ENCODE measurements at regions not wholly inside any gene's neighbourhood (a gene's known extent, or its start where the extent isn't known, plus 50 kb on each side); places are given as distances from the start of the nearest gene placed in this dataset.

DNA sequence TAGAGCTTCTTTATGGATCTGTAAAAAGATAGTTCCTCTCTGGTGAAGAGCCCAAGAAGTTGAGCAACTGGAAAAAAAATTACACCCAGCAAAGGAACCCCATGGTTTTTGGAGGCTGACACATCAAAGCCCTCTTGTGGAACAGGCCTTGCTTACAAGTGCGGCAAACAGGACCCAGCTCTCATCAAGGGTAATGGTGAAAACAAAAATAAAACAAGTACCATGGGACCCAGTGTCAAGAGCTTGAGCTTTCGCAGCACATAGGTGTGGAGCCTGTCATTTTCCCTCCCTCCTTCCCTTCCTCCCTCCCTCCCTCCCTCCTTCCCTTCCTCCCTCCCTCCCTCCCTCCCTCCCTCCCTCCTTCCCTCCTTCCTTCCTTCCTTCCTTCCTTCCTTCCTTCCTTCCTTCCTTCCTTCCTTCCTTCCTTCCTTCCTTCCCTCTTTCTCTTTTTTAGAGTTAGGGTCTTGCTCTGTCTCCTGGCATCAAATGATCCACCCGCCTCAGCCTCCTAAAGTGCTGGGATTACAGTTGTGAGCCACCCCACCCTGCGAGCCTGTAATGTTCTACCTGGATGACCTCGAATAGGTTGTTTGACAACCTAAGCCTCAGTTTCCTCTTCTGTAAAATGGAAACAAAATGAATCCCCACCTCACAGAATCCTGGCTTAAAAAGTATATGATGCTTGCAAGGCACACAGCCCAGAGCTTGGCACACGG is 114.3 kb upstream of the RPH3A start:
- TF ChIP-seq, protein P1, sequence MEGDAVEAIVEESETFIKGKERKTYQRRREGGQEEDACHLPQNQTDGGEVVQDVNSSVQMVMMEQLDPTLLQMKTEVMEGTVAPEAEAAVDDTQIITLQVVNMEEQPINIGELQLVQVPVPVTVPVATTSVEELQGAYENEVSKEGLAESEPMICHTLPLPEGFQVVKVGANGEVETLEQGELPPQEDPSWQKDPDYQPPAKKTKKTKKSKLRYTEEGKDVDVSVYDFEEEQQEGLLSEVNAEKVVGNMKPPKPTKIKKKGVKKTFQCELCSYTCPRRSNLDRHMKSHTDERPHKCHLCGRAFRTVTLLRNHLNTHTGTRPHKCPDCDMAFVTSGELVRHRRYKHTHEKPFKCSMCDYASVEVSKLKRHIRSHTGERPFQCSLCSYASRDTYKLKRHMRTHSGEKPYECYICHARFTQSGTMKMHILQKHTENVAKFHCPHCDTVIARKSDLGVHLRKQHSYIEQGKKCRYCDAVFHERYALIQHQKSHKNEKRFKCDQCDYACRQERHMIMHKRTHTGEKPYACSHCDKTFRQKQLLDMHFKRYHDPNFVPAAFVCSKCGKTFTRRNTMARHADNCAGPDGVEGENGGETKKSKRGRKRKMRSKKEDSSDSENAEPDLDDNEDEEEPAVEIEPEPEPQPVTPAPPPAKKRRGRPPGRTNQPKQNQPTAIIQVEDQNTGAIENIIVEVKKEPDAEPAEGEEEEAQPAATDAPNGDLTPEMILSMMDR (IDR thresholded peaks at IDR 0.05; ENCODE audit: poor library complexity, severe bottlenecking), result no peak
- TF ChIP-seq TAF1 (IDR thresholded peaks at IDR 0.05; ENCODE audit: low read depth), result no peak
- TF ChIP-seq SMC3 (conservative IDR thresholded peaks at IDR 0.05; ENCODE audit: poor library complexity), result no peak
- TF ChIP-seq POLR2AphosphoS5 (IDR thresholded peaks at IDR 0.05), result no peak
- no peak for TF ChIP-seq EP300 (conservative IDR thresholded peaks at IDR 0.05; ENCODE audit: poor library complexity, severe bottlenecking)
- TF ChIP-seq, protein P2, sequence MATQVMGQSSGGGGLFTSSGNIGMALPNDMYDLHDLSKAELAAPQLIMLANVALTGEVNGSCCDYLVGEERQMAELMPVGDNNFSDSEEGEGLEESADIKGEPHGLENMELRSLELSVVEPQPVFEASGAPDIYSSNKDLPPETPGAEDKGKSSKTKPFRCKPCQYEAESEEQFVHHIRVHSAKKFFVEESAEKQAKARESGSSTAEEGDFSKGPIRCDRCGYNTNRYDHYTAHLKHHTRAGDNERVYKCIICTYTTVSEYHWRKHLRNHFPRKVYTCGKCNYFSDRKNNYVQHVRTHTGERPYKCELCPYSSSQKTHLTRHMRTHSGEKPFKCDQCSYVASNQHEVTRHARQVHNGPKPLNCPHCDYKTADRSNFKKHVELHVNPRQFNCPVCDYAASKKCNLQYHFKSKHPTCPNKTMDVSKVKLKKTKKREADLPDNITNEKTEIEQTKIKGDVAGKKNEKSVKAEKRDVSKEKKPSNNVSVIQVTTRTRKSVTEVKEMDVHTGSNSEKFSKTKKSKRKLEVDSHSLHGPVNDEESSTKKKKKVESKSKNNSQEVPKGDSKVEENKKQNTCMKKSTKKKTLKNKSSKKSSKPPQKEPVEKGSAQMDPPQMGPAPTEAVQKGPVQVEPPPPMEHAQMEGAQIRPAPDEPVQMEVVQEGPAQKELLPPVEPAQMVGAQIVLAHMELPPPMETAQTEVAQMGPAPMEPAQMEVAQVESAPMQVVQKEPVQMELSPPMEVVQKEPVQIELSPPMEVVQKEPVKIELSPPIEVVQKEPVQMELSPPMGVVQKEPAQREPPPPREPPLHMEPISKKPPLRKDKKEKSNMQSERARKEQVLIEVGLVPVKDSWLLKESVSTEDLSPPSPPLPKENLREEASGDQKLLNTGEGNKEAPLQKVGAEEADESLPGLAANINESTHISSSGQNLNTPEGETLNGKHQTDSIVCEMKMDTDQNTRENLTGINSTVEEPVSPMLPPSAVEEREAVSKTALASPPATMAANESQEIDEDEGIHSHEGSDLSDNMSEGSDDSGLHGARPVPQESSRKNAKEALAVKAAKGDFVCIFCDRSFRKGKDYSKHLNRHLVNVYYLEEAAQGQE (IDR thresholded peaks at IDR 0.05; ENCODE audit: borderline replicate concordance), result no peak
- no peak for TF ChIP-seq EZH2 (IDR thresholded peaks at IDR 0.05; ENCODE audit: borderline replicate concordance, insufficient read depth, low read length, poor library complexity, severe bottlenecking)
